ENCODE measurements at regions not wholly inside any gene's neighbourhood (a gene's known extent, or its start where the extent isn't known, plus 50 kb on each side); places are given as distances from the start of the nearest gene placed in this dataset.

DNA sequence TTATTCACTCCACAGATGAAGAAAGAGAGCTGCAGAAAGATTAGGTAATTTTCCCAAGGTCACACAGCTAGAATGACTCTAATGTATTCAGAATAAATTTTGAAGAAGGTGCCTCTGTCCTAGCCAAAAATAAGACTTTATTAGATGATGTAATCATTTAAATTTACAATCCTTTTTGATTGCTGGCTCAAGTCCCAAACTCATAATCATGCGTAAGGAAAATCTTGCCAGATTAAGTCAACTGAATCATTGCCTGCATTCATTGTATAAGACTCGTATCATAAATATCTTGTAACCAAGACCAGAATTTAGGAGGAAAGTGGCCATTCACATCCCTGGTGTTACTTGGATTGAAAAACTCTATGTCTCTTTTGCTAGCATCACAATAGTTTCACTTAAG, 53.1 kb upstream of the STK39 start:
- DNase-seq (ENCODE audit: low read depth), result no peak
- no peak overlapping the region for H3K4me3 ChIP-seq (ENCODE audit: low read depth, low read length)
- TF ChIP-seq, protein P1, sequence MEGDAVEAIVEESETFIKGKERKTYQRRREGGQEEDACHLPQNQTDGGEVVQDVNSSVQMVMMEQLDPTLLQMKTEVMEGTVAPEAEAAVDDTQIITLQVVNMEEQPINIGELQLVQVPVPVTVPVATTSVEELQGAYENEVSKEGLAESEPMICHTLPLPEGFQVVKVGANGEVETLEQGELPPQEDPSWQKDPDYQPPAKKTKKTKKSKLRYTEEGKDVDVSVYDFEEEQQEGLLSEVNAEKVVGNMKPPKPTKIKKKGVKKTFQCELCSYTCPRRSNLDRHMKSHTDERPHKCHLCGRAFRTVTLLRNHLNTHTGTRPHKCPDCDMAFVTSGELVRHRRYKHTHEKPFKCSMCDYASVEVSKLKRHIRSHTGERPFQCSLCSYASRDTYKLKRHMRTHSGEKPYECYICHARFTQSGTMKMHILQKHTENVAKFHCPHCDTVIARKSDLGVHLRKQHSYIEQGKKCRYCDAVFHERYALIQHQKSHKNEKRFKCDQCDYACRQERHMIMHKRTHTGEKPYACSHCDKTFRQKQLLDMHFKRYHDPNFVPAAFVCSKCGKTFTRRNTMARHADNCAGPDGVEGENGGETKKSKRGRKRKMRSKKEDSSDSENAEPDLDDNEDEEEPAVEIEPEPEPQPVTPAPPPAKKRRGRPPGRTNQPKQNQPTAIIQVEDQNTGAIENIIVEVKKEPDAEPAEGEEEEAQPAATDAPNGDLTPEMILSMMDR (IDR thresholded peaks at IDR 0.05; ENCODE audit: low read depth, low read length, missing control alignments), result no peak

DNA sequence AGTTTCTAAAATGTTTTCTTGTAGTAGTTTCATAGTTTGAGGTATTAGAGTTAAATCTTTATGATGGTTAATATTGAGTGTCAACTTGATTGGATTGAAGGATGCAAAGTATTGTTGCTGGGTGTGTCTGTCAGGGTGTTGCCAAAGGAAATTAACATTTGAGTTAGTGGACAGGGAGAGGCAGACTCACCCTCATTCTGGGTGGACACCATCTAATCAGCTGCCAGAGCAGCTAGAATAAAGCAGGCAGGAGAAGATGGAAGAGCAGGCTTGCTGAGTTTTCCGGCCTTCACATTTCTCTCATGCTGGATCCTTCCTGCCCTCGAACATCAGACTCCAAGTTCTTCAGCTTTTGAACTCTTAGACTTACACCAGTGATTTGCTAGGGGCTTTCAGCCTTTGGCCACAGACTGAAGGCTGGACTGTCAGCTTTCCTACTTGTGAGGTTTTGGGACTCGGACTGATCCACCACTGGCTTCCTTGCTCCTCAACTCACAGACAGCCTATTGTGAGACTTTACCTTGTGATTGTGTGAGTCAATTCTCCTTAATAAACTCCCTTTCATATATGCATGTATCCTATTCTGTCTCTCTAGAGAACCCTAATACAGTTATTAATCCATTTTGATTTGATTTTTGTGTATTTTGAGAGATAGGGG, 56.8 kb upstream of the STK39 start:
- TF ChIP-seq, protein P1 (IDR thresholded peaks at IDR 0.05; ENCODE audit: low read depth, low read length, missing control alignments), result no peak
- H3K4me3 ChIP-seq (ENCODE audit: low read depth, low read length), result no peak overlapping the region
- DNase-seq (ENCODE audit: low read depth), result no peak

DNA sequence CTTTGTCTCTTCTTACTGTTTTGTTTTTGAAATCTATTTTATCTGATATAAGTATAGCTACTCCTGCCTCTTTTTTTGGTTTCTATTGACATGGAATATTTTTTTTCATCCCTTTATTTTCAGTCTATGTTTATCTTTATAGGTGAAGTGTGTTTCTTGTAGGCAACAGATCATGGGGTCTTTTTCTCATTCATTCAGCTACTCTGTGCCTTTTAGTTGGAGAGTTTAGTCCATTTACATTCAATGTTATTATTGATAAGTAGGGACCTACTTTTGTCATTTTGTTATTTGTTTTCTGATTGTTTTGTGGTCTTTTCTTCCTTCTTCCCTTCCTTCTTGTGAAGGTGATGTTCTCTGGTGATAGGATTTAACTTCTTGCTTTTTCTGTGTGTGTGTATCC, 60.0 kb upstream of the STK39 start:
- TF ChIP-seq, protein P1 (IDR thresholded peaks at IDR 0.05; ENCODE audit: low read depth, low read length, missing control alignments), result no peak
- no peak for DNase-seq (ENCODE audit: low read depth)
- H3K4me3 ChIP-seq (ENCODE audit: low read depth, low read length), result no peak overlapping the region

DNA sequence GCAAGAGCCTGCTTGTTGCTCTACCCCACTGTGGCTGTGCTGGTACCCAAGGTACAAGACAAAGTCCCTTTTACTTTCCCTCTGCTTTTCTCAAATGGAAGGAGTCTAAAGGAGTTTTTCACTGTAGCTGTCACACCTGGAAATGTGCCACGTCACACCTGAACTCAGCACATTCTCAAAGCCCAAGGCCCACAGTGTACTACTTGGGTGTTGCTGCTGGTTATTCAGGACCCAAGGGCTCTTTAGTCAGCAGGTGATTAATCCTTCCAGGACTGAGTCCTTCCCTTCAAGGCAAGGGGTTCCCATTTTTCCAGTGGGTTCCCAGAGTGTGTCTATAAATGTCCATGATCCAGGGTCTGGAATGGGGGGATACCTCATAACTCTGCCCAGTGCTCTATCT, 63.2 kb upstream of the STK39 start:
- TF ChIP-seq, protein P1 (IDR thresholded peaks at IDR 0.05; ENCODE audit: low read depth, low read length, missing control alignments), result no peak
- H3K4me3 ChIP-seq (ENCODE audit: low read depth, low read length), result no peak overlapping the region
- no peak for DNase-seq (ENCODE audit: low read depth)

DNA sequence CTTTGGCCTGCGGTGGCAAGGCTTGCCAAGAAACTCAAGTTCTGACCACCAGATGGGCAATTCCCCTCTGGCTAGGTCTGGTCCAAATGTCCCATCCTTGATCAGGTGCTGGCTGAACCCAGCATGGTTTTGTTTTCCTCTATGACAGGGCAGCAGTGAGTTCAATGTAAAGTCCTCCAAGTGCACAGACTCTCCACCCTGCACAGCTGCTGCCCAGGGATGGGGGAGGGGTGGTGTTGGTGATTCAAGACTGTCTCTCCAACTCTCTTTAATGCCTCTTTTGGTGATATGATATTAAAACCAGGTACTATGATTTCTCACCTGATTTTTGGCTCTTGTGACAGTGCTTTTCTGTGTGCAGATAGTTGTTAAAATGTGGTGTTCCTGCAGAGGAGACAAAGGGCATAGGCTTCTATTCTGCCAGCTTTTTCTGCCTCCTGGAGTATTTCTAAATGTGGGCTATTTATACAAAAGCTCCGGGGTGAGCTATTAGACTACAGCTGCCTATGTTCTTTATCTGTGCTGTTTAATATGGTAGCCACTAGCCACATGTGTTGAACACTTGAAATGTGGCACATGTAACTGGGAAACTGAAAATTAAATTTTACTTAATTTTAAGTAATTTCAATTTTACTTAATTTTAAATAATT, 64.0 kb upstream of the STK39 start:
- no peak overlapping the region for H3K4me3 ChIP-seq (ENCODE audit: low read depth, low read length)
- TF ChIP-seq, protein P1 (IDR thresholded peaks at IDR 0.05; ENCODE audit: low read depth, low read length, missing control alignments), result no peak
- no peak for DNase-seq (ENCODE audit: low read depth)

DNA sequence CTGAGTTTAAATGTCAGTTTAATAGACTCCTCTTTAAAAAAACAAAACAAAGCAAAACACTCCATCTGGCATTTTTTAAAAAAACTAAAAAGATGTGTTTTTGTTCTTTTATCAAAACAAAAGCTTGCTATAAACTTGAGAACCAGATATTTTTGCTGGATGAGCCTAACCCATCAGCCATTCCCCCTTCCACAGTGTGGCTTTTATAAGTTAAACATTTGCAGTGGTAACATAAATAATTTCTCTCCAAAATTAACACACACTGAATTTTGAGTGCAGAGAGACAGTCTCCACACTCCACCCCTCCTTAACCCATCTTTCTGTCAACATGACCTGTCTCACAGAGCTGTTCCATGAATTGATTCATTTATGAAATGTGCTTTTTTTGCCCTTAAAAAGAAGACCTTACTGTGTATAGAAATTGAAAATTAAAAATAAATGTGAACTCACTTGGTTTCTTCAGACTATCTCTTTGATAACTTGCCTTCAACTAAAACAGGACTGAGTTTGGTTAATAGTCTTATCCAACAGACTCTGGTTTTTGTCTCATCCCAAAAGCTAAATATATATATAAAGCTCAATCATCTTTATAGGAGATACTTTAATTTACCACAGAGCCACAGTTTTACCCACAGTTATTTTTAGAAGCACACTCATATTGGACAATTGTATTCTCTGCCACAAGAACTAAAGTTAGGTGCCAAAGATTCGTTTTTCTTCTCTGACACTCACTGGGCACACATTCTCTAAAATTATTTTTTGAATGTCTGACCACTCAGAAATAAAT, 64.8 kb upstream of the STK39 start:
- no peak for DNase-seq (ENCODE audit: low read depth)
- TF ChIP-seq, protein P1 (IDR thresholded peaks at IDR 0.05; ENCODE audit: low read depth, low read length, missing control alignments), result no peak
- no peak overlapping the region for H3K4me3 ChIP-seq (ENCODE audit: low read depth, low read length)
